Suppressor macrophage treated with lipopolysaccharide for 4 hours (primary cell): ENCODE measurements at regions not wholly inside any gene's neighbourhood (a gene's known extent, or its start where the extent isn't known, plus 50 kb on each side); places are given as distances from the start of the nearest gene placed in this dataset.
A peak's percentile ranks its signal among the peaks of the same experiment; 100 is the strongest.

Experiments
- DNase-seq: peaks from one replicate; pipeline ENCODE4 v3.0.0-alpha.2; 2020

- DNase-seq = no peak
Measured at GRCh38 chr6:8764733-8765132, 329.4 kb upstream of the SLC35B3 start.

- no peak for DNase-seq
Measured at GRCh38 chr6:8760951-8761350, 325.6 kb upstream of the SLC35B3 start.

DNA sequence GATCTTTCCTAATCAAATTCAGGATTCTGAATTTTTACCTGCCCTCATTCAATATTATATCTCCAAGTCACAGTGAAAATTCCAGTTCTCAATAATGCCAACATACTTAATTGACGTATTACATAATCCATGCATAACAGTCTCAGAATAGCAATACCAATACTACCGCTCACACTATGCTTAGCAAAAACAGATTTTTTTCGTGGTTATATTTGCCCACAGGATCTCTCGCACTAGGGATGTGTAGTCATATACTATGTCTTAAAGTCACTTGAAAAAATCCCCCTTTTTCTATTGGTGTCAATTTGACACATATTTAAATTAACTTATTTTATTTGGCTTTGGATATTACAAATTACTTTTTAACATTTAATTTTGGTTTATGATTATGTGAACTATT, 323.1 kb upstream of the SLC35B3 start:
- DNase-seq = no peak

- no peak for DNase-seq
Measured at GRCh38 chr6:8750627-8751026, 315.3 kb upstream of the SLC35B3 start.

GRCh38 chr6:8749465-8749864, 314.1 kb upstream of the SLC35B3 start:
- DNase-seq = no peak

DNA sequence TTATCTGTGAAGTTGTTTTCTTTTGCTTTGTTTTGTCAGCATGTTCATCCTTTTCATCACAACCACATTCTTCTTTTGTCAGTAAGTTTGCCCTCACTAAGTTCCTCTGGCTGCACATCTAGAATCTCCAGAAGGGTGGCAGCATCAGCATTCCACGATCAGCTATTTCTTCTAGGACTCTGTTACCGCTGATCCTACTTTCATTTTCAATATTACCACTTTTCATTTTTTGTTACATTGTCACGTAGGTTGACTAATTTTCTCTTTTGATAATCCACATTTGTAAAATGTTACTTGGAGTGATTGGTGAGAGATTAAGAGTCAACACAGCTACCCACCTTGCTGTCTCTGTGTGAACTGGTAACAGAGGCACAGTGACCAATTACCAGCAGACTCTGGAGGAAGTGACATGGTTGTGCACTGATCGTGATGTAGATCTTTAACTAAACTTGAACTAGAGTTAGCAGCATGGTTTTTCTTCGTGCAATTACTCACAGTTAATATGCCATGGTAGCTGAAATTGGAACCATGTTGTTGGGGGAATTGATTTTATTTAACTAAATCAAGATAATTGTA, 307.9 kb upstream of the SLC35B3 start:
- DNase-seq = peak; percentile 42

GRCh38 chr6:8739454-8739853, 304.1 kb upstream of the SLC35B3 start:
- no peak for DNase-seq

GRCh38 chr6:8738951-8739350, 303.6 kb upstream of the SLC35B3 start:
- DNase-seq = peak; percentile 9

- no peak for DNase-seq
Measured at GRCh38 chr6:8736156-8736895, 301.0 kb upstream of the SLC35B3 start.

DNA sequence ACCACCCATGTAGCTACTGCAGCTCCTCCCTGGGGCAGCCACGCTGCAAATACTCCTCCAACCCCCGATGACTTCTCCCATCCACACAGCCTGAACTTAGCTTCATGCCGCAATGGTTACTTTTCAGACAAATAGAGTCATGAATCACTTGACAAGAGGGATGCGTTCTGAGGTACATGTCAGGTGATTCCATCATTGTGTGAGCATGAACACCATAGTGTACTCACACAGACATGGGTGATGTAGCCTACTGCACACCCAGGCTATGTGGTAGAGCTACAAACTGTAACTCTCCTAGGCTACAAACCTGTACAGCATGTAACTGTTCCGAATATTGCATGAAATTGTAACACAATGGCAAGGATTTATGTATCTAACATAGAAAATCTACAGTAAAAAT, 298.5 kb upstream of the SLC35B3 start:
- no peak for DNase-seq

GRCh38 chr6:8731874-8732273, 296.5 kb upstream of the SLC35B3 start:
- DNase-seq = no peak

- DNase-seq = no peak
Measured at GRCh38 chr6:8710668-8711431, 275.5 kb upstream of the SLC35B3 start.

DNA sequence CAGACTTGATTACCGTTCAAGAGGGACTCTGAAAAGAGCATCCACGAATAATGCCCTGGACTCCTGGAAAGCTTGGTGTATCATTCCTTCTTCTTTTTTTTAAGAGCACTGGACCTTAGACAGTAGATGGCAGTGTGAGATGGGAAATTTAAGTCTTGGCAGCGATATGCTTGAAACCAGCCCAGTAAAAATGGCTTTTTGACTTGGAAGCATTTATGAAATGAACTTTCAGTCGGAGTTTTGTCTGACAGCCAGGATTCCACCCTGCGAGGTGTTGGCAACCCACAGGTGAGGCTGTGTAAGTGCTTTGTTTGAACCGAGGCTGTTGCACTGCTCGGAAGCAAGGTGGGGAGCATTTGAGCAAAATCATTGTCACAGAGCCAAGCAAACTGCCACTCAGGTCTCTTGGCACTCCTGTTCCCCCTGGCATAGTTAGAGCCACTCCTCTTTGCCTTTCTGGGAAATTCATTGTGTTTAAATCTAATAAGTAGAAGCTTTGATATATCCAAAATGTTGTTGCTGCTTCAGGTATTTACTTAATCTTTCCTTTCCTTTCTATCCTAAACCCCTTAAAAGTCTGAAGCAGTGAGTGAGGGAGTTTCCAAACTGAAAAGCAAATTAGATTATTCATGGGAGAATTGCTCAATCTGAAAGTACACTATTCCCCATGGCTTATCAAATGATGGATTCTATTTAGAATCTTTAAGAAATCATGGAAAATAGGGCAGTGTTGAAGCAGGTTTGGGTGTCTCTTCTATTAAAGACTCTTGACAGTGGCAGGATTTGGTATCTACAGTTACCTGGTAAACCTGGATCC, 272.8 kb upstream of the SLC35B3 start:
- peak; percentile 39 for DNase-seq

DNA sequence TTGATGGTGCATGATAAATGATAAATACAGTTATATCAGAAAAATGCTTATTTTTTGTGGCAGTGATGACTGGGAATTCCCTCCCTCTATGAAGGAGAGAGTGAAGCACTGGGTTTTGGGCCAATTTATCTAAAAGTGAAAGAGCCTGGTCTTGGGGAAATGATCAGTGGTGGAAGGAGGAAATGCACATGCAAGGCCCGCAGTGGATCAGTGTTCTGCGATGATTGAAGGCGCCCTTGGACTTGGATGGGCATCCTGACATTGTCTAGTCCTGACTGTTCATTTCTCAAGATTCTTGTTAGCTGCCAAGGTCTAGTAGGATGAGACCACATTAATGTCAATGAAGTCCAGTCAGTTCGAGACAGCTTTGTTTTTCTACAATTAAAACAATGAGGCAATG, 272.0 kb upstream of the SLC35B3 start:
- no peak for DNase-seq

DNA sequence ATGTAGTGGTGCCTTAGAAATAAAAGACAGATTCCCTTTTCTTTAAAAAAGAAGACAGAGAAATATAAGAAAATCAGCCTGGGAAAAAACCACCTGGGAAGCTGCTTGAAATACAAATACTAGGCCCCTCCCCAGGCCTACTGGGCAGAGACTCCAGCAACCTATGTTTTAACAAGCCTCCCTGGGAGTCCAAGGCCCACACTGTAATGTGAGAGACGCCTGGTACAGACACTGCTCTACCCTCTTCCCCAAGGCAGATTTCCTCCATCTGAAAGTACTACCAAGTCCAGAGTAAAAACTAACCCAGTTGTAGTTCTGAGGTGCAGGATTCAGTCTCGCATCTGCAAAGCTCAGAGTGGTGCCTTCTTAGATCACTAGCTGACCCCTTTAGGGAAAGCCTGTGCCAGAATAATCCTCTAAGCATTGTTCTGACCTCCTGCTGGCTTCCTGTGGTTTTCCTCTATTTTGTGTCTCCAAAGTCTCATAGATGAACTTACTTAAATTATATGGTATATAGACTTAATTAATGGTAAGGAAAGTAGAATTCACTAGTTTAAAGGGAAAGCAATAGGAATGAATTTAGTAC, 270.2 kb upstream of the SLC35B3 start:
- DNase-seq = no peak

DNA sequence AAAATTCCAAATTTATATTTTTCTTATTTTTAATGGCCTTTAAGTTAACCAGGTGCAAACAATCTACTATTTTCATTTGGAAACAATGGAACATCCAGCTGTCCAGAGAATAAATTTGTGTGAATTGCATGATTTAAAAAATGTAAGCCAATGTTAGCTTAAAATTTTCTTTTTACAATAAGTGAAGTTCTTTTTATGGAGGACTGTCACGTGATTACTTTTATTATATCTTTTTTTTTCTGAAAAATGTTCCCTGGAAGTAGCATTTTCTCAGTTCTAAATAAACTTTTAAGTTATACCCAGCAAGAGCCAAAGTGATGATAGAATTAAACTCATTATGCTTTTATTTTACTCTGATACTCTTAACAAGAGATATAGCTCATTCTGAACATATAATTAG, 267.7 kb upstream of the SLC35B3 start:
- DNase-seq = no peak

DNA sequence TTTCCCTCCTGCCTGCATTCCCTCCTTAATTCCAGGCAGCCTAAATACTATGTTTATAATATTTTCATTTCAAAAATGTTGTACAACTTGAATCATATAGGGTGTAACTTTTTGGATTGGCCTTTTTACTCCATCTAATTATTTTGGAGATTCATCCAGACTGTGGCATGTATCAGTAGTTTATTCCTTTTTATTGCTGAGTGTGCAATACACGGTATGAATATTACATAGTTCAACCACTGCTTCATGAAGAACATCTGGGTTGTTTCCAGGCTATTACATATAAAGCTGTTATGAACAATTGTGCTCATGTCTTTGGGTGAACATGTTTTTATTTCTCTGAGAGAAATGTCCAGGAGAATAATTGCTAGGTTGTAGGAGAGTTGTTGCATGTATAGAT, 253.5 kb upstream of the SLC35B3 start:
- no peak for DNase-seq

GRCh38 chr6:8686077-8686476, 250.7 kb upstream of the SLC35B3 start:
- no peak for DNase-seq

DNA sequence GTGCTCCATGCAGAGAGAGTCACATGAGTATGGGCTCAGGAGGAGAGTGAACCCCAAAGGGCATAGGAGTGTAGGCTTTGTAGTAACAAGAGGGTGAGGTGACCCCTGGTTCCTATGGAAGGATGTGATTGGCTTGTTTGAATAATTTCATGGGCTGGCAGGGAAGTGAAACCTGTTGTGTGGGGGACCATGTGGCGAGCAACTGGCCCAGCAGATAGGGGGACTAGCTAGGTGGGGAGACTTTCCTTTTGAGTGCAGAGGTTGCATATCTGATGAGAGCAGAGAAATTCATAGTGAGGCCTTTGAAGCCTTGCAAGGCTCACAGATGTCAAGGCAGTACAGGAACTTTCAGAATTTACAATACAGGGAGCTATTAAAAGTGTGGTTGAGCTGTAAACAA, 247.9 kb upstream of the SLC35B3 start:
- no peak for DNase-seq

DNA sequence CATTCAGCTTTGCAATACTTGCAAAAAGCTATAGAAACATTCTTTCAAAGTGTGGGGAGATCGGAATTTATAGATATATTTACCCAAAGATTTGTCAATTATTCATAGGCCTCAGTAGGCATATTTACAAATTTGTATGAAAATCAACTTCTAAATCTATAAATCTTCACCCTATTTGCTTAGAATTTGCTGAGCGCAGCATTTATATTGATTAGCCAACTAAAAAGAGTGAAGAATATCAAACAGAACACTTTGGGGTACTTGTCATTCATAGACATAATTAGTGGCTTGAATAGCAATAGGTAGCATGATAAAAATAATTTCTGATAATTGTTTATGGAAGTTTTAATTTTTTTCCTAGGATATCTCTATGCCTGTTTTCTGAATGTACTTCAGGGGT, 244.5 kb upstream of the SLC35B3 start:
- no peak for DNase-seq

DNA sequence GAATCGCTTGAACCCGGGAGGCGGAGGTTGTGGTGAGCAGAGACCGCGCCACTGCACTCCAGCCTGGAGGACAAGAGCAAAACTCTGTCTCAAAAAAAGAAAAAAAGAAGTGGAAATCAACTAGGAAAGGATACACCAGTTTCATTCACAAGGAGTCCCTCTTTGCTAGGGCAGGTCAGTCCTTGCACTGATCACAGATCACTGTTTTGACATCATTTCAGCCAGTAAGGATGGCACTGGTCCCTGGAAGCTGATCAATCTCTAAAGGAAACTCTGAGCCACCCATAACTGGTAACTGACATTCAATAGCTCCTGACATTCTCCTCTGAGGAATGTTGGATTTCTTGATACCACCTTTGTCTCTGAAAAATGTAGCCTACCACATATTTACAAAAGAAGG, 243.1 kb upstream of the SLC35B3 start:
- no peak for DNase-seq

DNA sequence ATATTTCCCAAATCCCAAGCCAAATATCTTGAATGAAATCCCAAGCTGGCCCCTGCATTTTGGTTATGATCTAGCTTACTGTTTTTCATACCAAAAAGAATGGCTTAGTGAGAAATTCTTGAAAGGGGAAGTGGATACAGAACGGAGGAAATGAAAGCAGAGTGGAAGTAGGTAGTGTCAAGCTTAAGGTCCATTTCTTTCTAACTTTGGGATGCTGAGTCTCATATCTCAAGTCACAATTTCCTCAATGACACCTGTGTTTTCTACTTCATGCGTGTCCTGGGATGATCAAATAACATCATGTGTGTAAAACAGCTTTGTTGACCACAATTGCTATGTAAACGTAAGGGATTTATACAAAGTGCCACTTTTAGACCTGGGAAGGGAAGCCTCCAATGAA, 238.8 kb upstream of the SLC35B3 start:
- DNase-seq = peak; percentile 3

- DNase-seq = no peak
Measured at GRCh38 chr6:8672882-8673281, 237.5 kb upstream of the SLC35B3 start.
